RWPE2 (cell line): ENCODE measurements at regions not wholly inside any gene's neighbourhood (a gene's known extent, or its start where the extent isn't known, plus 50 kb on each side); places are given as distances from the start of the nearest gene placed in this dataset.

Experiments
- ATAC-seq: fragments of 200-7000 bp; cut with Tn5 transposase; 3 replicates; pipeline ENCODE4 v1.9.1; 2021; ENCODE audit warnings: low read depth
- DNase-seq: peaks from one replicate; pipeline ENCODE4 v3.0.0-alpha.2; 2020; ENCODE audit warnings: low spot score
- H3K27ac ChIP-seq: fragments of 450-650 bp; 2 replicates; pipeline ENCODE4 v1.5.1; 2017; ENCODE audit warnings: mild to moderate bottlenecking; ENCODE audit not compliant: poor library complexity, severe bottlenecking
- H3K27me3 ChIP-seq: fragments of 250-450 bp; sonication (Bioruptor Pico); 2 replicates; pipeline ENCODE4 v1.5.1; 2021; ENCODE audit warnings: mild to moderate bottlenecking, moderate library complexity; ENCODE audit not compliant: insufficient read depth, poor library complexity, severe bottlenecking
- H3K36me3 ChIP-seq: fragments of 250-450 bp; sonication (Bioruptor Pico); 2 replicates; pipeline ENCODE4 v1.5.1; 2020; ENCODE audit warnings: low read depth, mild to moderate bottlenecking, moderate library complexity
- H3K4me1 ChIP-seq: fragments of 250-450 bp; sonication (Bioruptor Pico); 2 replicates; pipeline ENCODE4 v1.5.1; 2021; ENCODE audit warnings: mild to moderate bottlenecking, moderate library complexity; ENCODE audit not compliant: insufficient read depth, poor library complexity, severe bottlenecking
- H3K4me3 ChIP-seq: fragments of 250-450 bp; sonication (Bioruptor Pico); 2 replicates; pipeline ENCODE4 v1.5.1; 2021; ENCODE audit warnings: mild to moderate bottlenecking, moderate library complexity; ENCODE audit not compliant: severe bottlenecking
- H3K9me3 ChIP-seq: fragments of 250-450 bp; sonication (Bioruptor Pico); 2 replicates; pipeline ENCODE4 v1.5.1; 2021; ENCODE audit warnings: mild to moderate bottlenecking, moderate library complexity; ENCODE audit not compliant: severe bottlenecking
- CTCF ChIP-seq: fragments of 450-650 bp; IDR thresholded peaks from one replicate; pipeline ENCODE4 v1.5.1; 2017; ENCODE audit warnings: mild to moderate bottlenecking, moderate library complexity; ENCODE audit not compliant: poor library complexity, severe bottlenecking

- Histone ChIP-seq H3K4me1 (no peaks in the 10 kb centered on the region), H3K27me3 (no peaks in the 10 kb centered on the region), H3K9me3 (no peaks in the 10 kb centered on the region), H3K4me3 (no peak overlapping the region), H3K36me3 (no peaks in the 10 kb centered on the region), H3K27ac (no peak overlapping the region)
- no peak for ATAC-seq
- TF ChIP-seq CTCF, result no peak
- no peak for DNase-seq
These were observed 468.2 kb downstream of the NUF2 start for GRCh38 chr1:163789911-163790310.

- no peaks in the 10 kb centered on the region for H3K36me3 ChIP-seq
- no peaks in the 10 kb centered on the region for H3K9me3 ChIP-seq
- TF ChIP-seq CTCF, result no peak
- no peak for DNase-seq
- H3K27me3 ChIP-seq, result no peaks in the 10 kb centered on the region
- H3K4me1 ChIP-seq, result no peaks in the 10 kb centered on the region
- no peak for ATAC-seq
- H3K4me3 ChIP-seq, result no peak overlapping the region
- H3K27ac ChIP-seq, result no peak overlapping the region
These were observed 472.8 kb downstream of the NUF2 start for GRCh38 chr1:163794551-163794950.

- TF ChIP-seq CTCF, result no peak
- H3K36me3 ChIP-seq, result no peaks in the 10 kb centered on the region
- DNase-seq (no peak), ATAC-seq (peak; percentile 80)
- H3K4me1 ChIP-seq, result no peaks in the 10 kb centered on the region
- no peaks in the 10 kb centered on the region for H3K27me3 ChIP-seq
- H3K27ac ChIP-seq, result no peak overlapping the region
- no peaks in the 10 kb centered on the region for H3K9me3 ChIP-seq
- no peak overlapping the region for H3K4me3 ChIP-seq
These were observed 474.7 kb downstream of the NUF2 start for GRCh38 chr1:163796394-163796821.

- no peak for TF ChIP-seq CTCF
- ATAC-seq, result no peak
These were observed 476.1 kb downstream of the NUF2 start for GRCh38 chr1:163797816-163798215.

GRCh38 chr1:163799190-163799805, 477.5 kb downstream of the NUF2 start:
- H3K27ac ChIP-seq, result no peak overlapping the region
- no peaks in the 10 kb centered on the region for H3K36me3 ChIP-seq
- H3K9me3 ChIP-seq, result no peaks in the 10 kb centered on the region
- no peaks in the 10 kb centered on the region for H3K27me3 ChIP-seq
- H3K4me1 ChIP-seq, result no peaks in the 10 kb centered on the region
- TF ChIP-seq CTCF, result no peak
- no peak overlapping the region for H3K4me3 ChIP-seq
- no peak for DNase-seq
- no peak for ATAC-seq

More at GRCh38 chr1:163797816-163798215, 476.1 kb downstream of the NUF2 start:
- no peaks in the 10 kb centered on the region for H3K36me3 ChIP-seq
- no peak overlapping the region for H3K27ac ChIP-seq
- H3K9me3 ChIP-seq, result no peaks in the 10 kb centered on the region
- no peaks in the 10 kb centered on the region for H3K27me3 ChIP-seq
- DNase-seq, result no peak
- H3K4me3 ChIP-seq, result no peak overlapping the region
- no peaks in the 10 kb centered on the region for H3K4me1 ChIP-seq
